GM12875 (cell line): ENCODE measurements at regions not wholly inside any gene's neighbourhood (a gene's known extent, or its start where the extent isn't known, plus 50 kb on each side); places are given as distances from the start of the nearest gene placed in this dataset.

Source experiments
- H3K4me3 ChIP-seq: one replicate; pipeline ENCODE4 v1.5.1; 2011; ENCODE audit warnings: low read depth, low read length, control low read depth
- TF ChIP-seq, protein P1 (sequence below): IDR thresholded peaks from 2 replicates; pipeline ENCODE4 v1.5.1; 2011; ENCODE audit warnings: low read depth, mild to moderate bottlenecking, control low read depth, inconsistent platforms, low read length, moderate library complexity, borderline replicate concordance; ENCODE audit not compliant: insufficient read depth

DNA sequence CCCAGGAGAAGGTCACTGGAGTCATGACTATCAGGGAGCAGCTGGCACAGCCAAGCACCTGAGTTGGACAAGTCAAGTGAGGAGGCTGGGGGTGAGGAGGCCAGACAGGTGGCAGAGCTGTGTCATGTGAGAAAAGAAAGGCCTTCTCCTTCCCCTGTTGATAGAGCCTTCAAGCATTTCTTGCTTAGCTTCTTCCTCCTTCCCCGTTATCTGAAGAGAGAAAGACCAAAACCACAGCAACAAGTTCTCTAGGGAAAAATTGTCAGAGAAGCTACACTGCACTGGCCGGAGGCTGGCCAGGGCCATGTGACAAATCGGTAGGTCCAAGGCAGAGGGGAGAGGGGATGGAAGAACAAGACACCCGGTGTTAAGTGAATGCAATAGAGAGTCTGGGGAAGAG is 202.1 kb upstream of the PRDM1 start:
- H3K4me3 ChIP-seq: no peak overlapping the region
- TF ChIP-seq, protein P1, sequence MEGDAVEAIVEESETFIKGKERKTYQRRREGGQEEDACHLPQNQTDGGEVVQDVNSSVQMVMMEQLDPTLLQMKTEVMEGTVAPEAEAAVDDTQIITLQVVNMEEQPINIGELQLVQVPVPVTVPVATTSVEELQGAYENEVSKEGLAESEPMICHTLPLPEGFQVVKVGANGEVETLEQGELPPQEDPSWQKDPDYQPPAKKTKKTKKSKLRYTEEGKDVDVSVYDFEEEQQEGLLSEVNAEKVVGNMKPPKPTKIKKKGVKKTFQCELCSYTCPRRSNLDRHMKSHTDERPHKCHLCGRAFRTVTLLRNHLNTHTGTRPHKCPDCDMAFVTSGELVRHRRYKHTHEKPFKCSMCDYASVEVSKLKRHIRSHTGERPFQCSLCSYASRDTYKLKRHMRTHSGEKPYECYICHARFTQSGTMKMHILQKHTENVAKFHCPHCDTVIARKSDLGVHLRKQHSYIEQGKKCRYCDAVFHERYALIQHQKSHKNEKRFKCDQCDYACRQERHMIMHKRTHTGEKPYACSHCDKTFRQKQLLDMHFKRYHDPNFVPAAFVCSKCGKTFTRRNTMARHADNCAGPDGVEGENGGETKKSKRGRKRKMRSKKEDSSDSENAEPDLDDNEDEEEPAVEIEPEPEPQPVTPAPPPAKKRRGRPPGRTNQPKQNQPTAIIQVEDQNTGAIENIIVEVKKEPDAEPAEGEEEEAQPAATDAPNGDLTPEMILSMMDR: no peak

DNA sequence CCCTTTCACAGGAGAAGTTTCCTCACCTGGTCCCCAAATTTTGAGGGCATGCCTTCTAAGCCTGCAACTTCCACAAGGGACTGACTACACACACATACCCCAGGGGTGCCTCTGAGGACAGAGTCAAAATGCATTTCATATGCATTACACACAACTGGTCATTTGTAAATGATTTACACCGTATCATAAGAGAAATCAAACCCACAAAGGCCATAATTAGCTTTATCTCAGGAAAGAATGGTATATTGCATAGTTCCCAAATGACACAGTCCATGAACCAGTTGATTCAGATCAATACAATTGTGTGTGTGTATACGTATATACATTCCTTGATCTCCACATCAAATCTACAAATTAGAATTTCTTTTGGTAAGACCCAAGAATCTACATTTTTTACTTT is 203.3 kb upstream of the PRDM1 start:
- no peak overlapping the region for H3K4me3 ChIP-seq
- TF ChIP-seq, protein P1: no peak

DNA sequence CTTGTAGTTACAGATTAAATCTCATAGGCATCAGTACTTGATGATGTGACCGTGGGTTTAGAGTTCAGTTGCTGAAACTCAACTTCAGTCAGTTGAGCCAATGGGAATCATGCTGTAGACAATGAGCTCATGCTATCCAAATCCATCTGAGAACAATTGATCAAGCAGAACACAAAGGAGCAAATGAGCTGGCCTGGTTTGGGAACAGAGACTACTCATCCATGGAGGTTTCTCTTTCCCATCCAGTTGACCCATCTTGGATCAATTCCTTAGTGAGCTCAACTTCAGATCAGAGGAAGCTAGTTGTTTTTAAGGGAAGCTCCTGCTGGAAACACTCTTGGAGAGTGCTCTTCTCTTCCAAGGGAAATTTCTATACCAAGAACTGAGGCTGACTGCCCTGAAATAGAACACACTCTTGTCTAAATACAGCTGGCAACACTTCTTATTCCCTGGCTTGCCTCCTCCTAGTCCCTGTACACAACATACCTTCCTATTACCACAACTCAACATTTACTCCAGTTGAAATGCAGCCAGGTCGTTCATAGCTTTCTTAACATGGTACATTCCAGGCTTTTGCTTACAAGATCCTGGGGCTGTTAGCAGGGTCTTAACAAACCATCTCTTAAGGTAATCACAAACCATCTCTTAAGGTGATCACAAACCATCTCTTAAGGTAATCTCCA is 203.9 kb upstream of the PRDM1 start:
- TF ChIP-seq, protein P1: no peak
- no peak overlapping the region for H3K4me3 ChIP-seq

DNA sequence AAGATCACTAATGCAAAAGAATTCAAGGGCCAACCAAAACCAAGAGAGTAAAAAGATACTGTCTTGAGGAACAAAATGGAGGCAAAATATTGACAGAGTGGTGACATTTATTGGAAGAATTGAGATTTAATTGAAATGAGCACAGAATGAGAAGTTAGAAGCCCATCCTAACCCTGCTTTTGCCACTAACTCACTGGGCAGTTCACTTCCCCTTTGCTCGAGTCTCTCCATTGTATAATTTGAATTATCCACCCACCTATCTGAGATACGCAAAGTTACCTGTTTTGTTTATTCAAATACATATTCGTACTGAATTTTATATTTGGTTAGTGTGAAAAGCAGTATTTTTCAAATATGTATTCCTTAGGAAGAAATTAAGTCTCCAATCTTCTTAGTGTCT is 204.5 kb upstream of the PRDM1 start:
- TF ChIP-seq, protein P1: no peak
- no peak overlapping the region for H3K4me3 ChIP-seq

DNA sequence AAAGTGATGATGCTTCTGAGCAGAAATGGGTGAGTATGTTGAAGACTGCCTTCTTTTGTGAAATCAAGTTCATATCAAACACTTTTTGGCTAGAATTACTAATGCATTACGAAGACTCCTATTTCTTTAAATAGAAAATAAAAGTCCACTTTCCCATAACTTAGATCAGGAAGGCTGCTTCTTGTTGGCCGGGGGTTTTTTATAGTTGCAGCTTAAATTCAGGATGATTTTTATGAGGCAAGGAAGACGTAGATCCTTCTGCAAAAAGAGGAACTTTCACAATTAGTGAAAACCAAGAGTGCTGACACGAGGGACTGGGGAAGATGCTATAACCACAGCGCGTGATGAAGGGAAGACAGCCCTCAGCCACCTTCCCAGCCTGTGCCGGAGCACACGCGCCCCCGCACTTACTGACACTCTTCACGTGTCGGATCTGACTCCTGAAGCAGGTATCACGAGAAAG is 206.1 kb upstream of the PRDM1 start:
- no peak overlapping the region for H3K4me3 ChIP-seq
- TF ChIP-seq, protein P1: no peak

DNA sequence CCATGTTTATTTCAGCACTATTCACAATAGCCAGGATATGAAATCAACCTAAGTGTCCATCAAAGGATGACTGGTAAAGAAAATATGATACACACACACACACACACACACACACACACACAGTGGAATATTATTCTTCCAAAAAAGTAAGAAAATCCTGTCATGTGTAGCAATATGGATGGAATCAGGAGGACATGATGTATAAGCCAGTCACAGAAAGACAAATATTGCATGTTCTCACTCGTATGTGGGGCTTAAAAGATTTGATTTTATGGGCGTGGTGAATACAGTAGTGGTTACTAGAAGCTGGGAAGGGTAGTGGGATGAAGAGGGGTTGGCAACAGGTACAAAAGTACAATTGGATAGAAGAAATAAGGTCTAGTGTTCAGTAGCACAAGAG is 207.0 kb upstream of the PRDM1 start:
- TF ChIP-seq, protein P1: no peak

DNA sequence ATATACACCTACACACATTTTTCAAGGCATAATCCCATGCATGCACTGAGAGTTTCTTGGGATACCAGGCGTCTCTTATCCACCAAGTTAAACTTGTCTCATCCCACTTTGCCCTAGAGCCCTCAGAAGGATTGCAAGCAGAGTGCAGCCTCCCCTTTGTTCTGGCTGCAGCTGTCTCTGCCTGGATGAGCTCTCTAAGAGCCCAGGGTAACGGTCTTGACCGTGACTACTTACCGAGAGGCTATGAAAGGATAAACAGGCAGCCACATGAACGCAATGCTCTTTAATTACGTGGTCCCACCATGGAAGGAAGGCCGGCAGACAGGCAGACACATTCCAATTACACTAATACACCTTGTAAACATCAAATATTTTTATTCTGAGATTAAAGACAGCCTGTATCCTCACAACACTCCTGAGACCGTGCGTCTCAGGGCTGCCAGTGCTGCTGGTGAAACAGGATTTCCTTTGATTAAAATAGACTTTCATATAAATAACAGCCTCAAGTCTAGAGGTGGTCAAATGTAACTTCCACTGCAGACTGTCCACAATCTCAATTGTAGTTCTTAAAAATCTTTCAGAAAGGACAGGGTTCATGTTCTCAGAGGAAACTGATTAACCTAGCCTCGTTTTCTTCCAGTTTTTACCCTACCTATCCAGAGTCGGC is 210.0 kb upstream of the PRDM1 start:
- H3K4me3 ChIP-seq: no peak overlapping the region
- TF ChIP-seq, protein P1: no peak

More for the DNA sequence above, 207.0 kb upstream of the PRDM1 start:
- H3K4me3 ChIP-seq: no peak overlapping the region
